Neuronal stem cell (in vitro differentiated cells): ENCODE measurements at regions not wholly inside any gene's neighbourhood (a gene's known extent, or its start where the extent isn't known, plus 50 kb on each side); places are given as distances from the start of the nearest gene placed in this dataset.

ENCODE experiments used
- DNase-seq: peaks from one replicate; pipeline ENCODE4 v3.0.0-alpha.2; 2013; ENCODE audit warnings: low spot score
- H2AFZ ChIP-seq: one replicate; pipeline ENCODE4 v1.6.1; 2013; ENCODE audit warnings: mild to moderate bottlenecking, low read length, inconsistent platforms
- H2AK5ac ChIP-seq: 2 replicates; pipeline ENCODE4 v1.6.1; 2013; ENCODE audit warnings: low read depth, mild to moderate bottlenecking, inconsistent platforms, low read length, moderate library complexity, mixed read lengths
- H2BK120ac ChIP-seq: 2 replicates; pipeline ENCODE4 v1.6.1; 2013; ENCODE audit warnings: low read depth, mild to moderate bottlenecking, inconsistent platforms, low read length, moderate library complexity, mixed read lengths
- H2BK12ac ChIP-seq: one replicate; pipeline ENCODE4 v1.6.1; 2013; ENCODE audit warnings: low read length, inconsistent platforms
- H2BK15ac ChIP-seq: 2 replicates; pipeline ENCODE4 v1.6.1; 2013; ENCODE audit warnings: mild to moderate bottlenecking, low read length, inconsistent platforms, mixed read lengths
- H2BK5ac ChIP-seq: one replicate; pipeline ENCODE4 v1.6.1; 2013; ENCODE audit warnings: inconsistent platforms, mild to moderate bottlenecking, low read length, moderate library complexity
- H3K14ac ChIP-seq: one replicate; pipeline ENCODE4 v1.6.1; 2013; ENCODE audit warnings: low read length, inconsistent platforms
- H3K18ac ChIP-seq: 2 replicates; pipeline ENCODE4 v1.6.1; 2013; ENCODE audit warnings: low read length, inconsistent platforms
- H3K23ac ChIP-seq: 2 replicates; pipeline ENCODE4 v1.6.1; 2013; ENCODE audit warnings: low read depth, mild to moderate bottlenecking, mixed read lengths, low read length, inconsistent platforms; ENCODE audit not compliant: poor library complexity
- H3K27ac ChIP-seq: replicated peaks from 3 replicates; pipeline ENCODE4 v1.5.1; 2013; ENCODE audit warnings: low read length, inconsistent platforms
- H3K27me3 ChIP-seq, 3 experiments: 2 replicates each; pipeline ENCODE4 v1.6.1; 2013; ENCODE audit warnings: low read length in 3 of 3, mild to moderate bottlenecking in 2 of 3, inconsistent platforms in 1 of 3, low read depth in 1 of 3, mixed read lengths in 1 of 3, moderate library complexity in 1 of 3; ENCODE audit not compliant: control insufficient read depth in 3 of 3, insufficient read depth in 3 of 3
- H3K36me3 ChIP-seq, 2 donors: replicated peaks in 1 of 2; 2 replicates each; pipeline ENCODE4 v1.6.1; 2013; ENCODE audit warnings: low read length in 2 of 2; ENCODE audit not compliant: control insufficient read depth in 2 of 2, insufficient read depth in 2 of 2
- H3K4ac ChIP-seq: 2 replicates; pipeline ENCODE4 v1.6.1; 2013; ENCODE audit warnings: inconsistent platforms, mild to moderate bottlenecking, low read length, moderate library complexity
- H3K4me1 ChIP-seq, 2 donors: 1 replicate in 1 of 2; 2 replicates in 1 of 2; pipeline ENCODE4 v1.6.1; 2013; ENCODE audit warnings: low read length in 2 of 2, low read depth in 1 of 2; ENCODE audit not compliant: control insufficient read depth in 2 of 2, insufficient read depth in 1 of 2
- H3K4me2 ChIP-seq: one replicate; pipeline ENCODE4 v1.6.1; 2013; ENCODE audit warnings: mild to moderate bottlenecking, low read length, inconsistent platforms; ENCODE audit not compliant: insufficient read depth, poor library complexity, severe bottlenecking
- H3K4me3 ChIP-seq, 2 donors: 2 replicates each; pipeline ENCODE4 v1.5.1; 2013; ENCODE audit warnings: low read length in 2 of 2, mild to moderate bottlenecking in 2 of 2, inconsistent platforms in 1 of 2, moderate library complexity in 1 of 2
- H3K79me1 ChIP-seq: one replicate; pipeline ENCODE4 v1.6.1; 2013; ENCODE audit warnings: low read depth, mild to moderate bottlenecking, inconsistent platforms, low read length, moderate library complexity
- H3K9ac ChIP-seq: one replicate; pipeline ENCODE4 v1.6.1; 2013; ENCODE audit warnings: mild to moderate bottlenecking, low read depth, low read length, inconsistent platforms; ENCODE audit not compliant: poor library complexity
- H3K9me3 ChIP-seq, 2 donors: replicated peaks in 1 of 2; 2 replicates each; pipeline versions ENCODE3 to v1.6.1; 2013; ENCODE audit warnings: low read length in 2 of 2, mild to moderate bottlenecking in 2 of 2, inconsistent platforms in 1 of 2, low read depth in 1 of 2, mixed read lengths in 1 of 2, moderate library complexity in 1 of 2; ENCODE audit not compliant: control insufficient read depth in 2 of 2, insufficient read depth in 1 of 2
- H4K8ac ChIP-seq: one replicate; pipeline ENCODE4 v1.6.1; 2013; ENCODE audit warnings: low read depth, mild to moderate bottlenecking, inconsistent platforms, low read length, moderate library complexity
- H4K91ac ChIP-seq: one replicate; pipeline ENCODE4 v1.6.1; 2013; ENCODE audit warnings: low read length, low read depth, mild to moderate bottlenecking, inconsistent platforms; ENCODE audit not compliant: poor library complexity
- WGBS, 2 donors: extraction: QIAGEN DNeasy Blood & Tissue Kit; methylation state at CpG; one replicate each; pipeline ENCODE4 v1.1.7; 2013; ENCODE audit warnings: missing lambda C conversion rate in 2 of 2, mixed read lengths in 1 of 2; ENCODE audit not compliant: insufficient read length in 2 of 2, insufficient replicate concordance in 1 of 2; ENCODE audit errors: extremely low coverage in 2 of 2; 5-methylcytosine and 5-hydroxymethylcytosine counted together

- no peak overlapping the region for H2AFZ ChIP-seq
- no peak overlapping the region for H2AK5ac ChIP-seq
- H3K27me3 ChIP-seq, result no peaks in the 10 kb centered on the region
- no peak overlapping the region for H2BK12ac ChIP-seq
- DNase-seq, result no peak
- H3K4me3 ChIP-seq, result no peak overlapping the region
- H2BK15ac ChIP-seq, result no peak overlapping the region
- no peak overlapping the region for H2BK120ac ChIP-seq
- H3K18ac ChIP-seq, result no peak overlapping the region
- H3K14ac ChIP-seq, result no peak overlapping the region
- H4K91ac ChIP-seq, result no peak overlapping the region
- H3K79me1 ChIP-seq, result no peaks in the 10 kb centered on the region
- WGBS, 2 donors, result no CpG with 5 or more reads among the region's 4 CpGs
- H3K4ac ChIP-seq, result no peak overlapping the region
- no peak overlapping the region for H3K9ac ChIP-seq
- no peak overlapping the region for H3K4me2 ChIP-seq
- peaks cover 9% of the 10 kb centered on the region in 2 donors for H3K4me1 ChIP-seq
- no peak overlapping the region for H2BK5ac ChIP-seq
- no peak overlapping the region for H3K23ac ChIP-seq
- H3K36me3 ChIP-seq, result no peaks in the 10 kb centered on the region
- H3K9me3 ChIP-seq, result no peaks in the 10 kb centered on the region
- no peak overlapping the region for H3K27ac ChIP-seq
- H4K8ac ChIP-seq, result no peak overlapping the region
Observed at GRCh38 chr2:173797586-173798263, 167.4 kb downstream of the SP3 start.

- Histone ChIP-seq H3K4me1 (peaks cover 5% of the 10 kb centered on the region in 2 donors), H2AK5ac (no peak overlapping the region), H3K36me3 (no peaks in the 10 kb centered on the region), H3K27ac (no peak overlapping the region), H3K23ac (no peak overlapping the region), H3K9me3 (no peaks in the 10 kb centered on the region), H2BK12ac (no peak overlapping the region), H2BK120ac (no peak overlapping the region), H3K9ac (no peak overlapping the region), H2BK15ac (no peak overlapping the region), H3K4me3 (no peak overlapping the region), H2AFZ (peak overlapping the region; percentile 26), H3K27me3 (no peaks in the 10 kb centered on the region), H3K4me2 (no peak overlapping the region), H4K8ac (no peak overlapping the region), H3K4ac (no peak overlapping the region), H3K14ac (no peak overlapping the region), H3K79me1 (no peaks in the 10 kb centered on the region), H2BK5ac (no peak overlapping the region), H4K91ac (no peak overlapping the region), H3K18ac (no peak overlapping the region)
- no peak for DNase-seq
Observed at GRCh38 chr2:173802518-173802917, 162.7 kb downstream of the SP3 start.

GRCh38 chr2:173803449-173803848, 161.7 kb downstream of the SP3 start:
- Histone ChIP-seq H4K8ac (no peak overlapping the region), H2AFZ (no peak overlapping the region), H4K91ac (no peak overlapping the region), H3K4me2 (no peak overlapping the region), H3K79me1 (no peaks in the 10 kb centered on the region), H2BK15ac (no peak overlapping the region), H3K27ac (no peak overlapping the region), H2BK120ac (no peak overlapping the region), H3K4ac (no peak overlapping the region), H3K4me1 (no peaks in the 10 kb centered on the region), H3K14ac (no peak overlapping the region), H3K23ac (no peak overlapping the region), H2BK5ac (no peak overlapping the region), H2AK5ac (no peak overlapping the region), H3K36me3 (no peaks in the 10 kb centered on the region), H3K27me3 (no peaks in the 10 kb centered on the region), H3K9ac (no peak overlapping the region), H3K9me3 (peaks cover 0 to 6% of the 10 kb centered on the region in 2 donors), H3K4me3 (no peak overlapping the region), H3K18ac (no peak overlapping the region), H2BK12ac (no peak overlapping the region)
- no CpG with 5 or more reads among the region's 1 CpG for WGBS, 2 donors
- DNase-seq, result no peak

GRCh38 chr2:173806761-173807160, 158.4 kb downstream of the SP3 start:
- Histone ChIP-seq H3K4me2 (no peak overlapping the region), H2BK15ac (no peak overlapping the region), H3K36me3 (no peaks in the 10 kb centered on the region), H3K23ac (no peak overlapping the region), H2AK5ac (no peak overlapping the region), H3K4ac (no peak overlapping the region), H3K18ac (no peak overlapping the region), H4K8ac (no peak overlapping the region), H4K91ac (no peak overlapping the region), H3K9me3 (peaks cover 0 to 6% of the 10 kb centered on the region in 2 donors), H3K79me1 (no peaks in the 10 kb centered on the region), H2AFZ (no peak overlapping the region), H3K14ac (no peak overlapping the region), H3K4me3 (no peak overlapping the region), H3K9ac (no peak overlapping the region), H2BK5ac (no peak overlapping the region), H3K4me1 (no peaks in the 10 kb centered on the region), H2BK120ac (no peak overlapping the region), H3K27ac (no peak overlapping the region), H3K27me3 (no peaks in the 10 kb centered on the region), H2BK12ac (no peak overlapping the region)
- WGBS, 2 donors, result no CpG with 5 or more reads among the region's 2 CpGs
- no peak for DNase-seq
